ENCODE measurements at regions not wholly inside any gene's neighbourhood (a gene's known extent, or its start where the extent isn't known, plus 50 kb on each side); places are given as distances from the start of the nearest gene placed in this dataset.
"Not testable (repeated sequence)": the region's sequence is repeated elsewhere in the genome, so short reads cannot be mapped to it uniquely, and the experiment has no call there.

GRCh38 chrX:92540461-92540860, 761.3 kb downstream of the PCDH11X start:
- CTCF ChIA-PET (ENCODE audit: low intra/inter-chr PET ratio); H3K27ac ChIP-seq (ENCODE audit: extremely low read depth, low read depth, low read length); BruUV-seq (replicated peaks); H3K79me2 ChIP-seq (ENCODE audit: control insufficient read depth, insufficient read depth, low read length); H3K9ac ChIP-seq (ENCODE audit: insufficient read depth in 1 of 2, low read depth in 2 of 2, low read length in 2 of 2); H3K27me3 ChIP-seq (ENCODE audit: control insufficient read depth in 2 of 2, insufficient read depth in 2 of 2, low read length in 2 of 2); DNase-seq (ENCODE audit: extremely low read depth in 1 of 4, low spot score in 3 of 4); H3K9me3 ChIP-seq (replicated peaks; ENCODE audit: control insufficient read depth, insufficient read depth, low read depth, low read length); intact Hi-C loops (cut with micrococcal nuclease); POLR2A ChIA-PET; ATAC-seq; H3K4me1 ChIP-seq (replicated peaks in 1 of 2; ENCODE audit: control insufficient read depth in 2 of 2, insufficient read depth in 2 of 2, low read length in 2 of 2); H4K20me1 ChIP-seq (replicated peaks; ENCODE audit: control insufficient read depth, insufficient read depth, low read length); FAIRE-seq; H2AFZ ChIP-seq (ENCODE audit: low read depth, low read length); H3K9me1 ChIP-seq (ENCODE audit: control insufficient read depth, insufficient read depth, low read length); H3K4me3 ChIP-seq; H3K4me2 ChIP-seq (ENCODE audit: insufficient read depth, low read length); in situ Hi-C loops (cut with MboI); H3K36me3 ChIP-seq (ENCODE audit: control insufficient read depth, insufficient read depth, low read length): not testable (repeated sequence)
- 0% methylated on average over 2 of the region's 4 CpGs for WGBS (ENCODE audit: insufficient coverage, low coverage, missing lambda C conversion rate)

- H3K79me2 ChIP-seq (ENCODE audit: control insufficient read depth, insufficient read depth, low read length); FAIRE-seq; ATAC-seq; H2AFZ ChIP-seq (ENCODE audit: low read depth, low read length); DNase-seq (ENCODE audit: extremely low read depth in 1 of 4, low spot score in 3 of 4); H3K9me1 ChIP-seq (ENCODE audit: control insufficient read depth, insufficient read depth, low read length); BruUV-seq (replicated peaks); H3K27ac ChIP-seq (ENCODE audit: extremely low read depth, low read depth, low read length); POLR2A ChIA-PET; H3K36me3 ChIP-seq (ENCODE audit: control insufficient read depth, insufficient read depth, low read length); H3K9ac ChIP-seq (ENCODE audit: insufficient read depth in 1 of 2, low read depth in 2 of 2, low read length in 2 of 2); H3K4me1 ChIP-seq (replicated peaks in 1 of 2; ENCODE audit: control insufficient read depth in 2 of 2, insufficient read depth in 2 of 2, low read length in 2 of 2); H4K20me1 ChIP-seq (replicated peaks; ENCODE audit: control insufficient read depth, insufficient read depth, low read length); H3K9me3 ChIP-seq (replicated peaks; ENCODE audit: control insufficient read depth, insufficient read depth, low read depth, low read length); in situ Hi-C loops (cut with MboI); intact Hi-C loops (cut with micrococcal nuclease); H3K4me2 ChIP-seq (ENCODE audit: insufficient read depth, low read length); H3K27me3 ChIP-seq (ENCODE audit: control insufficient read depth in 2 of 2, insufficient read depth in 2 of 2, low read length in 2 of 2); CTCF ChIA-PET (ENCODE audit: low intra/inter-chr PET ratio); H3K4me3 ChIP-seq: not testable (repeated sequence)
Measured at GRCh38 chrX:92558323-92558722, 779.1 kb downstream of the PCDH11X start.

- not testable (repeated sequence) for H2AFZ ChIP-seq (ENCODE audit: low read depth, low read length)
Measured at GRCh38 chrX:92558796-92559195, 779.6 kb downstream of the PCDH11X start.

GRCh38 chrX:92560083-92560482, 780.9 kb downstream of the PCDH11X start:
- CTCF ChIA-PET (ENCODE audit: low intra/inter-chr PET ratio); H3K9me1 ChIP-seq (ENCODE audit: control insufficient read depth, insufficient read depth, low read length); H2AFZ ChIP-seq (ENCODE audit: low read depth, low read length); POLR2A ChIA-PET; DNase-seq (ENCODE audit: extremely low read depth in 1 of 4, low spot score in 3 of 4); H3K4me3 ChIP-seq; H4K20me1 ChIP-seq (replicated peaks; ENCODE audit: control insufficient read depth, insufficient read depth, low read length); ATAC-seq; H3K4me1 ChIP-seq (replicated peaks in 1 of 2; ENCODE audit: control insufficient read depth in 2 of 2, insufficient read depth in 2 of 2, low read length in 2 of 2); in situ Hi-C loops (cut with MboI); intact Hi-C loops (cut with micrococcal nuclease); H3K4me2 ChIP-seq (ENCODE audit: insufficient read depth, low read length); H3K79me2 ChIP-seq (ENCODE audit: control insufficient read depth, insufficient read depth, low read length); H3K9ac ChIP-seq (ENCODE audit: insufficient read depth in 1 of 2, low read depth in 2 of 2, low read length in 2 of 2); H3K9me3 ChIP-seq (replicated peaks; ENCODE audit: control insufficient read depth, insufficient read depth, low read depth, low read length); H3K27ac ChIP-seq (ENCODE audit: extremely low read depth, low read depth, low read length); H3K27me3 ChIP-seq (ENCODE audit: control insufficient read depth in 2 of 2, insufficient read depth in 2 of 2, low read length in 2 of 2); FAIRE-seq; H3K36me3 ChIP-seq (ENCODE audit: control insufficient read depth, insufficient read depth, low read length); BruUV-seq (replicated peaks): not testable (repeated sequence)
- 0% methylated on average over 1 of the region's 2 CpGs for WGBS (ENCODE audit: insufficient coverage, low coverage, missing lambda C conversion rate)

More at GRCh38 chrX:92558796-92559195, 779.6 kb downstream of the PCDH11X start:
- H3K9me1 ChIP-seq (ENCODE audit: control insufficient read depth, insufficient read depth, low read length); H3K27me3 ChIP-seq (ENCODE audit: control insufficient read depth in 2 of 2, insufficient read depth in 2 of 2, low read length in 2 of 2); H3K9ac ChIP-seq (ENCODE audit: insufficient read depth in 1 of 2, low read depth in 2 of 2, low read length in 2 of 2); H3K36me3 ChIP-seq (ENCODE audit: control insufficient read depth, insufficient read depth, low read length); H4K20me1 ChIP-seq (replicated peaks; ENCODE audit: control insufficient read depth, insufficient read depth, low read length); CTCF ChIA-PET (ENCODE audit: low intra/inter-chr PET ratio); BruUV-seq (replicated peaks); DNase-seq (ENCODE audit: extremely low read depth in 1 of 4, low spot score in 3 of 4); ATAC-seq; in situ Hi-C loops (cut with MboI); intact Hi-C loops (cut with micrococcal nuclease); H3K27ac ChIP-seq (ENCODE audit: extremely low read depth, low read depth, low read length); H3K4me3 ChIP-seq; H3K79me2 ChIP-seq (ENCODE audit: control insufficient read depth, insufficient read depth, low read length); H3K4me2 ChIP-seq (ENCODE audit: insufficient read depth, low read length); H3K9me3 ChIP-seq (replicated peaks; ENCODE audit: control insufficient read depth, insufficient read depth, low read depth, low read length); POLR2A ChIA-PET; H3K4me1 ChIP-seq (replicated peaks in 1 of 2; ENCODE audit: control insufficient read depth in 2 of 2, insufficient read depth in 2 of 2, low read length in 2 of 2); FAIRE-seq: not testable (repeated sequence)
- 0% methylated on average over 1 of the region's 1 CpG for WGBS (ENCODE audit: insufficient coverage, low coverage, missing lambda C conversion rate)
